Esophagus muscularis mucosa (tissue), 3 donors: ENCODE measurements at regions not wholly inside any gene's neighbourhood (a gene's known extent, or its start where the extent isn't known, plus 50 kb on each side); places are given as distances from the start of the nearest gene placed in this dataset.

Experiments used
- CTCF ChIP-seq, 3 experiments: fragments of 200-600 bp in 2 of 3; fragments of 450-650 bp in 1 of 3; sonication (generic) in 2 of 3; IDR thresholded peaks; one replicate each; pipeline ENCODE4 v1.5.1; 2017 to 2019; ENCODE audit warnings: antibody characterized with exemption in 3 of 3, mild to moderate bottlenecking in 2 of 3, moderate library complexity in 1 of 3
- POLR2AphosphoS5 ChIP-seq, 2 donors: sonication (generic); formaldehyde crosslinking; IDR thresholded peaks; one replicate each; pipeline ENCODE4 v1.6.1; 2017; ENCODE audit warnings: antibody characterized with exemption in 2 of 2

DNA sequence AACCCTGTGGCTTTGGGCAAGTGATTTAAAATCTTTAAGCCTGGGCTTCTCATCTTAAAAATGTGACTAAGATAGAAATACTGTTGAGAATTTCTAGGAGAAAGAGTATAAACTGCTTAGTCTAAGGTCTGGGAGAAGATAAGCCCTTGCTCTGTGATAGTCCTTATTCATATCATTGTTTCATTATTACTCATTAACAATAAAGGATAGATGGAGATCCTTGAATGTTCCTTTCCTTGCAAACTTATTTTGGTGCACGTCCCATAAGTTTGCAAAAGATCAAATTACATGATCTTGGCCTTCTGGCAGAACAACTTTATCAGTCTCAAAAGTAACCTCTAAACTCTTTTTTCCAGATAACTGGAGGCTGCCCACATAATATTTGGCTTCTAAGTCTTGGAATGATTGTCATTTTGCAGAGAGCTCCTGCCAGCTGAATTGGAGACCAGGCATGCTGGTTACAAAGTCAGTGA lies 138.3 kb downstream of the FAM124B start:
- no peak for TF ChIP-seq POLR2AphosphoS5 (IDR thresholded peaks at IDR 0.05)
- TF ChIP-seq CTCF (IDR thresholded peaks at IDR 0.05) = no peak
